ENCODE measurements at regions not wholly inside any gene's neighbourhood (a gene's known extent, or its start where the extent isn't known, plus 50 kb on each side); places are given as distances from the start of the nearest gene placed in this dataset.

DNA sequence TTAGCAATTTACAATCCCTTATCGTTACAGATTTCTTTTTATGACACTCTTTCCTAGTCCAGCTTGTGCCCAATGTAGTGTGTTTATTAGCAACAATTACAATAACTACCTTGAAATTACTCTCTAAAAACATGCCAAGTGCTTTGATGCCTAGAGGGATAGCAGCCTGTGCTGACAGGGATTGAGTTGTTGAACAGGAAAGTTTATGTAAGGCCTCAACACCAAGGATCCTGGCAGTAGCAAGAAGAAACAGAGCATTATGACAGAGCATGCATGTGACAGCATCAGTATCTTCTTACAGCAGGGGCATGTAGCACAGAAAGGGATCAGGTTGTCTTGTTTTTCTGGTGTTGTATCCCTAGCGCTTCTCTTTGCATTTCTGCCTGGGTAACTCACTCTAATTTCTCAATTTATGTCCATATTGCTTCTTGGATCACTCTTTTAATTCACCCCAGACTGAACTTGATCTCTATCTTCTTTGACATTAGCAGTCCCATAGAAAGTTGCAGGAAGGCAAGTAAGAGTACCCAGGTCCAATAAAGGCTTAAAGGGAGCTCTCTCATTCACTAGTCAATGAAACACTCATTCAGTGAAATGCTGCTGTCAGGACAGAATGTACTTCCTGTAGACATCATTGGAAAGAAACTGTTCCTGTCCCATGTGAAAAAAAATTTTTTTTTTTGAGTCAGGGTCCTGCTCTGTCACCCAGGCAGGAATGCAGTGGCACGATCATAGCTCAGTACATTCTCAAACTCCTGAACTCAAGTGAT, 220.0 kb upstream of the GRIP1 start:
- Mint-ChIP-seq H3K36me3 (ENCODE audit: low read depth) (no peaks in the 10 kb centered on the region), H3K27me3 (ENCODE audit: low read depth, poor library complexity) (peaks cover 3% of the 10 kb centered on the region), H3K4me3 (no peak overlapping the region), H3K27ac (no peak overlapping the region), H3K4me1 (peaks cover 11% of the 10 kb centered on the region), H3K9me3 (peaks cover 1% of the 10 kb centered on the region)
- DNase-seq, result no peak
- TF ChIP-seq, protein P1, sequence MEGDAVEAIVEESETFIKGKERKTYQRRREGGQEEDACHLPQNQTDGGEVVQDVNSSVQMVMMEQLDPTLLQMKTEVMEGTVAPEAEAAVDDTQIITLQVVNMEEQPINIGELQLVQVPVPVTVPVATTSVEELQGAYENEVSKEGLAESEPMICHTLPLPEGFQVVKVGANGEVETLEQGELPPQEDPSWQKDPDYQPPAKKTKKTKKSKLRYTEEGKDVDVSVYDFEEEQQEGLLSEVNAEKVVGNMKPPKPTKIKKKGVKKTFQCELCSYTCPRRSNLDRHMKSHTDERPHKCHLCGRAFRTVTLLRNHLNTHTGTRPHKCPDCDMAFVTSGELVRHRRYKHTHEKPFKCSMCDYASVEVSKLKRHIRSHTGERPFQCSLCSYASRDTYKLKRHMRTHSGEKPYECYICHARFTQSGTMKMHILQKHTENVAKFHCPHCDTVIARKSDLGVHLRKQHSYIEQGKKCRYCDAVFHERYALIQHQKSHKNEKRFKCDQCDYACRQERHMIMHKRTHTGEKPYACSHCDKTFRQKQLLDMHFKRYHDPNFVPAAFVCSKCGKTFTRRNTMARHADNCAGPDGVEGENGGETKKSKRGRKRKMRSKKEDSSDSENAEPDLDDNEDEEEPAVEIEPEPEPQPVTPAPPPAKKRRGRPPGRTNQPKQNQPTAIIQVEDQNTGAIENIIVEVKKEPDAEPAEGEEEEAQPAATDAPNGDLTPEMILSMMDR (IDR thresholded peaks at IDR 0.05), result no peak

DNA sequence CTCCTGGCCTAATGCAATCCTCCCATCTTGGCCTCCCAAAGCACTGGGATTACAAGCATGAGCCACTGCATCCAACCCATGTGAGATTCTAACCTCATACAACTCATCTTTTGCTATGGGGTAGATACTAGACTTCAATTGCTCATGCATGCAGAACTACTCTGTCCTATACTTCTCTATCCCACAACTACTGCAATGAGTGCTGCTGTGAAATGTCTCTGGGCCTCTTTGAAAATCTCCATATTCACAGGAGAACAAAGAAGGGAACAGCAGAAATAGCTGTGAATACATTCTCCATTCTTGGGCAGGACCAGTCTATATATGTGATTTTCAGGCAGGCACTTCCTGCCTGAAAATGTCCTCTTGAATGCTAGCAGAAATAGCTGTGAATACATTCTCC, 220.7 kb upstream of the GRIP1 start:
- peaks cover 11% of the 10 kb centered on the region for H3K4me1 Mint-ChIP-seq
- no peak overlapping the region for H3K27ac Mint-ChIP-seq
- DNase-seq, result no peak
- H3K4me3 Mint-ChIP-seq, result no peak overlapping the region
- H3K36me3 Mint-ChIP-seq (ENCODE audit: low read depth), result no peaks in the 10 kb centered on the region
- TF ChIP-seq, protein P1 (IDR thresholded peaks at IDR 0.05), result no peak
- H3K9me3 Mint-ChIP-seq, result no peaks in the 10 kb centered on the region
- peaks cover 3% of the 10 kb centered on the region for H3K27me3 Mint-ChIP-seq (ENCODE audit: low read depth, poor library complexity)

DNA sequence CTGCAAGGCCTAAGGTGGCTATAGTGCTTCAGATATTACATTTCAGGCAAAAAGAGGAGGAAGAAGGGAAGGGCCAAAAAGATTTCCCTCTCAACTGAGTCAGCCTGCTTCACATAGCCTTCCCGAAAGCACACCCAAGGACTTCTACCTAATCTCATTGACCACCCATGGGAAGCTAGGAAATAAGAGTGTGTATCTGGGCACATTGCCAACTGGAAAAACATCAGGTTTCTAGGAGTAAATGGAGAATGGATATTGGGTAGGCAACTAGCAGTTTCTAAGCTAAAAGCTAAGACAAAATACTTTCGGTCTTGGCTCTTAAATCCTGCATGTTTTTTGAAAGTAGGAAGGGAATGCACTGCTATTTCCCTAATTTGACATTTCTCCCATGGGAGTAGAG, 221.7 kb upstream of the GRIP1 start:
- Mint-ChIP-seq H3K9me3 (no peaks in the 10 kb centered on the region), H3K4me3 (no peak overlapping the region), H3K36me3 (ENCODE audit: low read depth) (no peaks in the 10 kb centered on the region), H3K4me1 (peaks cover 11% of the 10 kb centered on the region), H3K27me3 (ENCODE audit: low read depth, poor library complexity) (peaks cover 6% of the 10 kb centered on the region), H3K27ac (no peak overlapping the region)
- TF ChIP-seq, protein P1 (IDR thresholded peaks at IDR 0.05), result no peak
- DNase-seq, result no peak

DNA sequence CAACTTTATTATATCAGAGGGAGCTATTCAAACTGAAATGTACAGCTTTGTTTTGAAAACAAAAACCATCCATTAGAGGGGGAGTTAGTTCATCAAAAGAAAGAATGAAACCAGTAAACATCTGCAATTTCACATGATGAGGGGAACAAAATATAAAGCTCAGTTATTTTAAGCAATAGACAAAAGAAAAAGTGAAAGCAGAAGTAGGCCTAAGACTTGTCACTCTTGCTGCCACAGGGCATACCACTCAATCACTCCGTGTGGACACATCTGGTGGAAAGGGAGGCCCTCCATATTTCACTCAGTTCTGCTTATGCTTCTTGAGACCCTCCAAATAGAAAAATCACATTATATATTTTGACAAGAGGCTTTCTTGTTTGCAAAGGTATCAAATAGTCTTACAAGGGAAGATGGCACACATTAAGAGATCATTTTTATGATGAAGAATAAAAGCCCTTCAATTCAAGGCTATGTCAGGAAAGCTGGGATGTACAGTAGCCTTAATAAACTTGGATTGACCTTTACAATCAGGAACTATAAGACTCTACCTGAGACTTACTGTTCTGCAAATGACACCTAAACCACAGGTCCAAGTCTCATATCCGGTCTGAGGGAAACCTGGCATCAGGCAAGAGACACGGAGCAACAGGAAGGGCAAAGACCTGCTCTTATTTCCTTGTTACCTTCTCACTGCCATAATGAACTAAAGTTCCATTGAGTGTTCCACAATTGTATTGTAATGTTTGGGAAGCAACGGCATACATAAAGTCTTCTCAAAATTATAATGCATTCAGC, 222.5 kb upstream of the GRIP1 start:
- no peak for DNase-seq
- Mint-ChIP-seq H3K4me1 (peaks cover 11% of the 10 kb centered on the region), H3K9me3 (no peaks in the 10 kb centered on the region), H3K27me3 (ENCODE audit: low read depth, poor library complexity) (peaks cover 6% of the 10 kb centered on the region), H3K27ac (no peak overlapping the region), H3K4me3 (no peak overlapping the region), H3K36me3 (ENCODE audit: low read depth) (no peaks in the 10 kb centered on the region)
- TF ChIP-seq, protein P1 (IDR thresholded peaks at IDR 0.05), result no peak

DNA sequence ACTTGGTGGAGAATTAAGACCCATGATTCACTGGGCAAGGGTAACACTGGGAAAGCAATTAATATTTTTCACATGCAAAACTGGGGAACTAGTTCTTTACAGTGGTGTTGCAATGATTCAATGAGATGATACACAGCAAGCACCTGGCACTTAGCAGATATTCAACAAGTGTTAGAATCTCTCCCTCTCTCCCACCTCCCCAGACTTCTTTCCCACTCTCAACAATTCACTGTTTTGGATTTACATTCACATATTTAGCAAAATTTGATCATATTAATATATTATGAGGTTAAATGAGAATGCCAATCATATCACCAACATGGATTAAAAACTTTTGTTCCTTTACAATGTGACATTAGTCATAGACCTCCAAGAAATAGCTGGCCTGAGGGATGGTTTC, 223.1 kb upstream of the GRIP1 start:
- Mint-ChIP-seq H3K9me3 (no peaks in the 10 kb centered on the region), H3K4me1 (peaks cover 11% of the 10 kb centered on the region), H3K27me3 (ENCODE audit: low read depth, poor library complexity) (peaks cover 6% of the 10 kb centered on the region), H3K4me3 (no peak overlapping the region), H3K36me3 (ENCODE audit: low read depth) (no peaks in the 10 kb centered on the region), H3K27ac (no peak overlapping the region)
- TF ChIP-seq, protein P1 (IDR thresholded peaks at IDR 0.05), result no peak
- DNase-seq, result no peak
